HepG2 (cell line): ENCODE measurements at regions not wholly inside any gene's neighbourhood (a gene's known extent, or its start where the extent isn't known, plus 50 kb on each side); places are given as distances from the start of the nearest gene placed in this dataset.

ENCODE experiments used
- ATAC-seq: fragments of 200-7000 bp; cut with Tn5 transposase; 3 replicates; pipeline ENCODE4 v1.9.1; 2020; ENCODE audit warnings: mild to moderate bottlenecking, moderate library complexity
- BruUV-seq: library from RNA; stranded (reverse); fragments of 400-500 nt; replicated peaks from 2 replicates; lab custom pipeline; 2021; lab: Mats Ljungman, UMichigan
- CTCF ChIA-PET: fragments of 300-600 bp; formaldehyde crosslinking; extraction: SDS; loops from one replicate; lab custom pipeline; 2021; ENCODE audit warnings: low total read pairs, inconsistent platforms, low intra/inter-chr PET ratio; lab: Yijun Ruan, JAX
- POLR2A ChIA-PET: fragments of 350-600 bp; sonication (Branson Sonifier 250); formaldehyde crosslinking; loops from one replicate; lab custom pipeline; 2020; ENCODE audit warnings: antibody characterized with exemption, inconsistent platforms; lab: Yijun Ruan, JAX
- DNase-seq: peaks from one replicate; pipeline ENCODE4 v3.0.0-alpha.2; 2015; ENCODE audit warnings: low spot score
- FAIRE-seq: peaks from 3 replicates; lab custom pipeline; 2011; peaks lifted over from hg19 to GRCh38; lab: Jason Lieb, UNC
- H2AFZ ChIP-seq: one replicate; pipeline ENCODE4 v1.6.1; 2011; ENCODE audit warnings: low read length, inconsistent platforms
- H3K27ac ChIP-seq: fragments of 300-600 bp; 3 replicates; pipeline ENCODE4 v1.8.0; 2011; ENCODE audit warnings: mixed run types, mild to moderate bottlenecking, mixed read lengths, low read length, inconsistent platforms; ENCODE audit not compliant: insufficient read depth; ENCODE audit errors: extremely low read length
- H3K27me3 ChIP-seq, 2 experiments: fragments of 200-600 bp in 1 of 2; 2 replicates in 1 of 2; 3 replicates in 1 of 2; pipeline versions ENCODE4 v1.6.0 to v1.8.0; 2011; ENCODE audit warnings: low read length in 2 of 2, mild to moderate bottlenecking in 2 of 2, moderate library complexity in 2 of 2, inconsistent platforms in 1 of 2; ENCODE audit not compliant: insufficient read depth in 2 of 2, control insufficient read depth in 1 of 2
- H3K36me3 ChIP-seq, 2 experiments: fragments of 200-600 bp in 1 of 2; replicated peaks in 1 of 2; 2 replicates in 1 of 2; 3 replicates in 1 of 2; pipeline versions ENCODE4 v1.5.1 to v1.8.0; 2011; ENCODE audit warnings: low read length in 2 of 2, inconsistent platforms in 1 of 2; ENCODE audit not compliant: insufficient read depth in 2 of 2, control insufficient read depth in 1 of 2
- H3K4me1 ChIP-seq: 2 replicates; pipeline ENCODE4 v1.5.1; 2012; ENCODE audit warnings: low read length, inconsistent platforms; ENCODE audit not compliant: insufficient read depth
- H3K4me2 ChIP-seq: 2 replicates; pipeline ENCODE4 v1.6.0; 2011; ENCODE audit warnings: low read depth, low read length, inconsistent platforms
- H3K4me3 ChIP-seq, 3 experiments: fragments of 200-600 bp in 1 of 3; sonication (generic), shearing (Covaris generic) in 1 of 3; replicated peaks in 1 of 3; 2 replicates each; pipeline ENCODE4 v1.5.1; 2011 to 2016; ENCODE audit warnings: low read length in 3 of 3, inconsistent platforms in 2 of 3, low read depth in 2 of 3, mild to moderate bottlenecking in 2 of 3, control low read depth in 1 of 3, mixed read lengths in 1 of 3; ENCODE audit not compliant: insufficient read depth in 1 of 3
- H3K79me2 ChIP-seq: one replicate; pipeline ENCODE4 v1.6.1; 2011; ENCODE audit warnings: low read length, inconsistent platforms; ENCODE audit not compliant: insufficient read depth
- H3K9ac ChIP-seq: 2 replicates; pipeline ENCODE4 v1.6.0; 2011; ENCODE audit warnings: mild to moderate bottlenecking, low read depth, low read length, inconsistent platforms; ENCODE audit not compliant: insufficient read depth
- H3K9me3 ChIP-seq: 2 replicates; pipeline ENCODE4 v1.5.1; 2012; ENCODE audit warnings: mild to moderate bottlenecking, low read length
- H4K20me1 ChIP-seq: 2 replicates; pipeline ENCODE4 v1.6.0; 2011; ENCODE audit warnings: inconsistent platforms, mild to moderate bottlenecking, low read length, moderate library complexity; ENCODE audit not compliant: insufficient read depth
- BRCA1 ChIP-seq: sonication (generic); formaldehyde crosslinking; IDR thresholded peaks from 2 replicates; pipeline ENCODE4 v1.4.0; 2020; ENCODE audit warnings: missing genetic modification reagents
- CEBPB ChIP-seq: IDR thresholded peaks from 2 replicates; pipeline ENCODE4 v1.6.1; 2011; ENCODE audit warnings: low read depth, low read length, improper control_type of control experiment, borderline replicate concordance
- ERF ChIP-seq: IDR thresholded peaks from 2 replicates; pipeline ENCODE4 v1.6.1; 2018; ENCODE audit warnings: missing biosample characterization, missing genetic modification reagents
- FOSL1 ChIP-seq: sonication (generic); formaldehyde crosslinking; IDR thresholded peaks from 2 replicates; pipeline ENCODE4 v1.9.0; 2021; ENCODE audit warnings: missing genetic modification reagents, borderline replicate concordance
- GATAD2A ChIP-seq: IDR thresholded peaks from 2 replicates; pipeline ENCODE4 v1.6.1; 2016
- GMEB1 ChIP-seq: sonication (generic); formaldehyde crosslinking; IDR thresholded peaks from 2 replicates; pipeline ENCODE4 v1.5.1; 2020; ENCODE audit warnings: missing genetic modification reagents, mild to moderate bottlenecking, borderline replicate concordance
- HNF4A ChIP-seq: sonication (generic); formaldehyde crosslinking; IDR thresholded peaks from 2 replicates; pipeline ENCODE4 v1.4.0; 2020; ENCODE audit warnings: missing genetic modification reagents
- KLF16 ChIP-seq, 2 experiments: sonication (generic) in 1 of 2; formaldehyde crosslinking in 1 of 2; IDR thresholded peaks; 2 replicates each; pipeline versions ENCODE4 v1.6.1 to v1.8.0; 2016 to 2023; ENCODE audit warnings: missing genetic modification reagents in 2 of 2, missing compliant biosample characterization in 1 of 2
- MED13 ChIP-seq: sonication (generic); formaldehyde crosslinking; IDR thresholded peaks from 2 replicates; pipeline ENCODE4 v1.5.0; 2020; ENCODE audit warnings: missing genetic modification reagents
- MLLT10 ChIP-seq: sonication (generic); formaldehyde crosslinking; IDR thresholded peaks from 2 replicates; pipeline ENCODE4 v1.4.0; 2020; ENCODE audit warnings: missing genetic modification reagents
- MYNN ChIP-seq: sonication (generic); formaldehyde crosslinking; IDR thresholded peaks from 2 replicates; pipeline ENCODE4 v1.4.0; 2020; ENCODE audit warnings: mild to moderate bottlenecking, low read depth, missing genetic modification reagents
- NCOA1 ChIP-seq: sonication (generic); formaldehyde crosslinking; IDR thresholded peaks from 2 replicates; pipeline ENCODE4 v1.9.0; 2021; ENCODE audit warnings: missing genetic modification reagents
- NR2F2 ChIP-seq: IDR thresholded peaks from 2 replicates; pipeline ENCODE4 v1.6.1; 2012; ENCODE audit warnings: low read depth, inconsistent platforms, borderline replicate concordance
- POGZ ChIP-seq: sonication (generic); formaldehyde crosslinking; IDR thresholded peaks from 2 replicates; pipeline ENCODE4 v1.4.0; 2020; ENCODE audit warnings: mild to moderate bottlenecking, missing genetic modification reagents
- PRDM15 ChIP-seq: sonication (generic); formaldehyde crosslinking; IDR thresholded peaks from 2 replicates; pipeline ENCODE4 v1.4.0; 2020; ENCODE audit warnings: missing genetic modification reagents
- RFX5 ChIP-seq: IDR thresholded peaks from 2 replicates; pipeline ENCODE4 v1.6.1; 2011; ENCODE audit warnings: low read depth, low read length, improper control_type of control experiment
- SALL1 ChIP-seq: sonication (generic); formaldehyde crosslinking; IDR thresholded peaks from 2 replicates; pipeline ENCODE4 v1.8.0; 2022; ENCODE audit warnings: mild to moderate bottlenecking, missing genetic modification reagents
- SALL2 ChIP-seq: sonication (generic); formaldehyde crosslinking; IDR thresholded peaks from 2 replicates; pipeline ENCODE4 v1.8.1; 2023; ENCODE audit warnings: mild to moderate bottlenecking, missing genetic modification reagents, inconsistent platforms
- SPEN ChIP-seq: sonication (generic); formaldehyde crosslinking; IDR thresholded peaks from 2 replicates; pipeline ENCODE4 v1.5.1; 2020; ENCODE audit warnings: low read depth, mild to moderate bottlenecking, missing genetic modification reagents
- U2AF2 ChIP-seq: fragments of 200-400 bp; formaldehyde crosslinking; IDR thresholded peaks from 2 replicates; pipeline ENCODE4 v1.6.1; 2017; ENCODE audit warnings: low read depth, mild to moderate bottlenecking, low read length
- ZMYM4 ChIP-seq: sonication (generic); formaldehyde crosslinking; IDR thresholded peaks from 2 replicates; pipeline ENCODE4 v1.8.1; 2023; ENCODE audit warnings: mild to moderate bottlenecking, missing genetic modification reagents
- ZNF414 ChIP-seq: sonication (generic); formaldehyde crosslinking; IDR thresholded peaks from 2 replicates; pipeline ENCODE4 v1.5.0; 2020; ENCODE audit warnings: missing genetic modification reagents
- ZNF572 ChIP-seq: sonication (generic); formaldehyde crosslinking; IDR thresholded peaks from 2 replicates; pipeline ENCODE4 v1.5.1; 2020; ENCODE audit warnings: mild to moderate bottlenecking, missing genetic modification reagents
- WGBS: methylation state at CpG from one replicate; pipeline ENCODE4 v1.1.6; 2017; ENCODE audit warnings: low lambda C conversion rate; 5-methylcytosine and 5-hydroxymethylcytosine counted together
- in situ Hi-C: cut with HindIII; loops from 2 replicates; pipeline ENCODE4 v1.10.0; 2017; ENCODE audit warnings: low pct_unique_long_range_greater_than_20kb; ENCODE audit not compliant: extremely low pct_ligation_motif_present
- intact Hi-C: fragments of 100-400 bp; cut with micrococcal nuclease; formaldehyde crosslinking; loops from one replicate; pipeline ENCODE4 v1.10.0; 2022; ENCODE audit not compliant: unreplicated experiment

GRCh38 chr15:53837263-53837662 lies 77.8 kb upstream of the WDR72 start:
- WGBS = 41% methylated on average over 2 of the region's 3 CpGs
- no peaks in the 10 kb centered on the region for H4K20me1 ChIP-seq
- POLR2A ChIA-PET = no interaction called here
- peak; percentile 28; the same call in 2 of the 3 replicates for ATAC-seq
- H3K36me3 ChIP-seq = no peaks in the 10 kb centered on the region
- peaks cover 70% of the 10 kb centered on the region for H3K4me1 ChIP-seq
- no peak overlapping the region for H2AFZ ChIP-seq
- intact Hi-C loops = loop anchor here (10.0 kb wide), 1 partner anchor 382 kb away; no protein-coding TSS in a partner anchor
- H3K4me3 ChIP-seq = no peak overlapping the region
- H3K79me2 ChIP-seq = no peaks in the 10 kb centered on the region
- no peak overlapping the region for H3K9ac ChIP-seq
- H3K27ac ChIP-seq = peak overlapping the region; percentile 19
- H3K4me2 ChIP-seq = no peak overlapping the region
- FAIRE-seq = no peak
- CTCF ChIA-PET = no interaction called here
- in situ Hi-C loops = loop anchor here (25.0 kb wide), 1 partner anchor 375 kb away; no protein-coding TSS in a partner anchor
- peak; percentile 63 for DNase-seq
- no TSS peak for BruUV-seq
- H3K27me3 ChIP-seq = no peaks in the 10 kb centered on the region
- no peaks in the 10 kb centered on the region for H3K9me3 ChIP-seq
- TF ChIP-seq NCOA1 (CRISPR knock-in tag) (no peak), BRCA1 (CRISPR knock-in tag) (no peak), ZNF572 (CRISPR knock-in tag) (no peak), GMEB1 (CRISPR knock-in tag) (no peak), SPEN (CRISPR knock-in tag) (no peak), SALL1 (CRISPR knock-in tag) (peak; percentile 26; the same call in 1 of the 2 replicates), U2AF2 (no peak), FOSL1 (CRISPR knock-in tag) (no peak), HNF4A (no peak), KLF16 (CRISPR knock-in tag; IDR thresholded peaks at IDR 0.05) (no peak), MED13 (CRISPR knock-in tag) (no peak), RFX5 (peak; percentile 81), GATAD2A (CRISPR knock-in tag) (peak; percentile 21; the same call in 1 of the 2 replicates), ZMYM4 (CRISPR knock-in tag) (peak; percentile 37; the same call in 1 of the 2 replicates), CEBPB (no peak), MYNN (CRISPR knock-in tag) (no peak), MLLT10 (CRISPR knock-in tag) (no peak), SALL2 (no peak), ERF (no peak), NR2F2 (no peak), PRDM15 (no peak), POGZ (CRISPR knock-in tag) (peak; percentile 18; the same call in 1 of the 2 replicates), ZNF414 (no peak)
